PFSK-1 (cell line): ENCODE measurements at regions not wholly inside any gene's neighbourhood (a gene's known extent, or its start where the extent isn't known, plus 50 kb on each side); places are given as distances from the start of the nearest gene placed in this dataset.

ENCODE experiments used
- FOXP2 ChIP-seq: optimal IDR thresholded peaks from 2 replicates; pipeline ENCODE3; 2011; ENCODE audit warnings: borderline replicate concordance, control low read depth, inconsistent platforms; ENCODE audit not compliant: insufficient read depth; ENCODE audit errors: extremely low read length, extremely low read depth
- POLR2AphosphoS5 ChIP-seq: IDR thresholded peaks from 2 replicates; pipeline ENCODE4 v1.6.1; 2012; ENCODE audit warnings: low read depth, mild to moderate bottlenecking, control low read depth, low read length, moderate library complexity
- SIN3A ChIP-seq: IDR thresholded peaks from 2 replicates; pipeline ENCODE4 v1.6.1; 2012; ENCODE audit warnings: mild to moderate bottlenecking, low read length, moderate library complexity, borderline replicate concordance; ENCODE audit not compliant: insufficient read depth
- TF ChIP-seq, protein P1 (sequence below), 2 experiments: IDR thresholded peaks; 2 replicates each; pipeline versions ENCODE4 v1.6.1 to v1.8.0; 2011 to 2012; ENCODE audit warnings: low read depth in 2 of 2, low read length in 2 of 2, control low read depth in 1 of 2, inconsistent platforms in 1 of 2, mild to moderate bottlenecking in 1 of 2, moderate library complexity in 1 of 2; ENCODE audit not compliant: insufficient read depth in 1 of 2

DNA sequence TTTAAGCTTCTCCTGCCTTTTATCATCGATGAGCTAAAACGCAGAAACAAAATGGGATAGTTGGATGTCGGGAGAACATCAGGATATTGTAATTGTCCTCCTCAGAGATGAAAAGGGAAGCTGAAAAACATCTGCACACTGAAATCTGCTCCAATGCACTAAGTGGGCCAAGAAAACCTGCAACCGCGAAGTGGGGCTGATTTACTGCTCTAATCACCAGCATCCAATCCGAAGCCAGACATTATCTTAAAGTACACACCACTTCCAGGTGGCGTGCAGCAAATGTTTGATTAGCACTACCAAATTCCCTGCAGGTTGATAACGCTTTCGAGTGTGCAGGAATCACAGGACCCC lies 230.3 kb upstream of the SLC14A2 start:
- TF ChIP-seq, protein P1, sequence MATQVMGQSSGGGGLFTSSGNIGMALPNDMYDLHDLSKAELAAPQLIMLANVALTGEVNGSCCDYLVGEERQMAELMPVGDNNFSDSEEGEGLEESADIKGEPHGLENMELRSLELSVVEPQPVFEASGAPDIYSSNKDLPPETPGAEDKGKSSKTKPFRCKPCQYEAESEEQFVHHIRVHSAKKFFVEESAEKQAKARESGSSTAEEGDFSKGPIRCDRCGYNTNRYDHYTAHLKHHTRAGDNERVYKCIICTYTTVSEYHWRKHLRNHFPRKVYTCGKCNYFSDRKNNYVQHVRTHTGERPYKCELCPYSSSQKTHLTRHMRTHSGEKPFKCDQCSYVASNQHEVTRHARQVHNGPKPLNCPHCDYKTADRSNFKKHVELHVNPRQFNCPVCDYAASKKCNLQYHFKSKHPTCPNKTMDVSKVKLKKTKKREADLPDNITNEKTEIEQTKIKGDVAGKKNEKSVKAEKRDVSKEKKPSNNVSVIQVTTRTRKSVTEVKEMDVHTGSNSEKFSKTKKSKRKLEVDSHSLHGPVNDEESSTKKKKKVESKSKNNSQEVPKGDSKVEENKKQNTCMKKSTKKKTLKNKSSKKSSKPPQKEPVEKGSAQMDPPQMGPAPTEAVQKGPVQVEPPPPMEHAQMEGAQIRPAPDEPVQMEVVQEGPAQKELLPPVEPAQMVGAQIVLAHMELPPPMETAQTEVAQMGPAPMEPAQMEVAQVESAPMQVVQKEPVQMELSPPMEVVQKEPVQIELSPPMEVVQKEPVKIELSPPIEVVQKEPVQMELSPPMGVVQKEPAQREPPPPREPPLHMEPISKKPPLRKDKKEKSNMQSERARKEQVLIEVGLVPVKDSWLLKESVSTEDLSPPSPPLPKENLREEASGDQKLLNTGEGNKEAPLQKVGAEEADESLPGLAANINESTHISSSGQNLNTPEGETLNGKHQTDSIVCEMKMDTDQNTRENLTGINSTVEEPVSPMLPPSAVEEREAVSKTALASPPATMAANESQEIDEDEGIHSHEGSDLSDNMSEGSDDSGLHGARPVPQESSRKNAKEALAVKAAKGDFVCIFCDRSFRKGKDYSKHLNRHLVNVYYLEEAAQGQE (IDR thresholded peaks at IDR 0.05; ENCODE audit: insufficient read depth in 1 of 2, low read depth in 2 of 2, low read length in 2 of 2) = no peak
- TF ChIP-seq SIN3A (no peak), POLR2AphosphoS5 (no peak), FOXP2 (no peak)
